Testis (tissue), 2 donors: ENCODE measurements at regions not wholly inside any gene's neighbourhood (a gene's known extent, or its start where the extent isn't known, plus 50 kb on each side); places are given as distances from the start of the nearest gene placed in this dataset.
"Not testable (repeated sequence)": the region's sequence is repeated elsewhere in the genome, so short reads cannot be mapped to it uniquely, and the experiment has no call there.

Experiments
- DNase-seq: peaks from one replicate; pipeline ENCODE4 v3.0.0-alpha.2; 2019
- H3K27ac ChIP-seq, 2 donors: fragments of 200-600 bp; sonication (generic); one replicate each; pipeline ENCODE4 v1.5.1; 2019
- H3K27me3 ChIP-seq: fragments of 200-600 bp; sonication (generic); one replicate; pipeline ENCODE4 v1.5.1; 2019
- H3K36me3 ChIP-seq: fragments of 200-600 bp; sonication (generic); one replicate; pipeline ENCODE4 v1.5.1; 2017; ENCODE audit warnings: low read depth; ENCODE audit errors: missing control alignments
- H3K4me1 ChIP-seq: fragments of 200-600 bp; sonication (generic); one replicate; pipeline ENCODE4 v1.5.1; 2019
- H3K4me3 ChIP-seq, 2 donors: fragments of 200-600 bp; sonication (generic); one replicate each; pipeline ENCODE4 v1.5.1; 2017 to 2019
- H3K9me3 ChIP-seq: fragments of 200-600 bp; sonication (generic); one replicate; pipeline ENCODE4 v1.5.1; 2017
- POLR2A ChIP-seq: fragments of 450-650 bp; IDR thresholded peaks from one replicate; pipeline ENCODE4 v1.6.1; 2017; ENCODE audit warnings: antibody characterized with exemption, mild to moderate bottlenecking, moderate library complexity
- WGBS, 2 donors: methylation state at CpG; one replicate each; pipeline ENCODE4 v1.1.5; 2018; 5-methylcytosine and 5-hydroxymethylcytosine counted together
- intact Hi-C: fragments of 100-400 bp; cut with DNase I; formaldehyde crosslinking; loops from one replicate; pipeline ENCODE4 v1.15.1; 2023; ENCODE audit warnings: low total_unique reads
- TF ChIP-seq, protein P1 (sequence below), 3 experiments: fragments of 450-650 bp in 2 of 3; fragments of 200-600 bp in 1 of 3; sonication (generic) in 1 of 3; IDR thresholded peaks; one replicate each; pipeline ENCODE4 v1.5.1; 2016 to 2019; ENCODE audit warnings: antibody characterized with exemption in 3 of 3, mild to moderate bottlenecking in 2 of 3, moderate library complexity in 1 of 3

DNA sequence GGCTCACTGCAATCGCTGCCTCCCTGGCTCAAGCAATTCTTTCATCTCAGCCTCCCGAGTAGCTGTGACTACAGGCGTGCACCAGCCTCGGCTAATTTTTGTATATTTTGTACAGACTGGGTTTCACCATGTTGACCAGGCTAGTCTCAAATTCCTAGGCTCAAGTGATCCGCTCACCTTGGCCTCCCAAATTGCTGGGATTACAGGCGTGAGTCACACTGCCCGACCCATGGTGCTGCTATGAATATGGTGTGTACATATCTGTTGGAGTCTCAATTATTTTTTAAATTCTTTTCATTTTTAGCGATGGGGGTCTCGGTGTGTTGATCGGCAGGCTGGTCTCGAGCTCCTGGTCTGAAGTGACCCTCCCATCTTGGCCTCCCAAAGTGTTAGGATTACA is 78.0 kb upstream of the PRKX start:
- no peak overlapping the region for H3K27ac ChIP-seq
- H3K9me3 ChIP-seq: no peaks in the 10 kb centered on the region
- no peak overlapping the region for H3K4me3 ChIP-seq
- no peak for DNase-seq
- H3K4me1 ChIP-seq: no peaks in the 10 kb centered on the region
- intact Hi-C loops: no loop called here
- no peak for TF ChIP-seq POLR2A
- TF ChIP-seq, protein P1, sequence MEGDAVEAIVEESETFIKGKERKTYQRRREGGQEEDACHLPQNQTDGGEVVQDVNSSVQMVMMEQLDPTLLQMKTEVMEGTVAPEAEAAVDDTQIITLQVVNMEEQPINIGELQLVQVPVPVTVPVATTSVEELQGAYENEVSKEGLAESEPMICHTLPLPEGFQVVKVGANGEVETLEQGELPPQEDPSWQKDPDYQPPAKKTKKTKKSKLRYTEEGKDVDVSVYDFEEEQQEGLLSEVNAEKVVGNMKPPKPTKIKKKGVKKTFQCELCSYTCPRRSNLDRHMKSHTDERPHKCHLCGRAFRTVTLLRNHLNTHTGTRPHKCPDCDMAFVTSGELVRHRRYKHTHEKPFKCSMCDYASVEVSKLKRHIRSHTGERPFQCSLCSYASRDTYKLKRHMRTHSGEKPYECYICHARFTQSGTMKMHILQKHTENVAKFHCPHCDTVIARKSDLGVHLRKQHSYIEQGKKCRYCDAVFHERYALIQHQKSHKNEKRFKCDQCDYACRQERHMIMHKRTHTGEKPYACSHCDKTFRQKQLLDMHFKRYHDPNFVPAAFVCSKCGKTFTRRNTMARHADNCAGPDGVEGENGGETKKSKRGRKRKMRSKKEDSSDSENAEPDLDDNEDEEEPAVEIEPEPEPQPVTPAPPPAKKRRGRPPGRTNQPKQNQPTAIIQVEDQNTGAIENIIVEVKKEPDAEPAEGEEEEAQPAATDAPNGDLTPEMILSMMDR (IDR thresholded peaks at IDR 0.05): no peak
- H3K36me3 ChIP-seq: no peaks in the 10 kb centered on the region
- no peaks in the 10 kb centered on the region for H3K27me3 ChIP-seq
- WGBS, 2 donors: 93 to 99% methylated on average over 9 to 11 of the region's 11 CpGs

GRCh38 chrX:3788494-3789233 is 75.2 kb upstream of the PRKX start:
- intact Hi-C loops: no loop called here
- DNase-seq: no peak
- Histone ChIP-seq H3K36me3 (no peaks in the 10 kb centered on the region), H3K9me3 (no peaks in the 10 kb centered on the region), H3K4me3 (no peak overlapping the region), H3K27me3 (no peaks in the 10 kb centered on the region), H3K27ac (no peak overlapping the region), H3K4me1 (no peaks in the 10 kb centered on the region)
- TF ChIP-seq POLR2A: no peak
- TF ChIP-seq, protein P1 (IDR thresholded peaks at IDR 0.05): no peak
- WGBS, 2 donors: 29 to 30% methylated on average over 7 to 9 of the region's 10 CpGs

GRCh38 chrX:3787856-3788255 is 74.4 kb upstream of the PRKX start:
- no peaks in the 10 kb centered on the region for H3K4me1 ChIP-seq
- no peaks in the 10 kb centered on the region for H3K36me3 ChIP-seq
- DNase-seq: no peak
- WGBS, 2 donors: 48 to 76% methylated on average over 4 of the region's 4 CpGs
- no peak for TF ChIP-seq POLR2A
- TF ChIP-seq, protein P1 (IDR thresholded peaks at IDR 0.05): no peak
- H3K27ac ChIP-seq: no peak overlapping the region
- intact Hi-C loops: no loop called here
- H3K27me3 ChIP-seq: no peaks in the 10 kb centered on the region
- H3K4me3 ChIP-seq: no peak overlapping the region
- no peaks in the 10 kb centered on the region for H3K9me3 ChIP-seq

- DNase-seq, H3K36me3 ChIP-seq, intact Hi-C loops, H3K4me1 ChIP-seq, H3K27ac ChIP-seq, H3K27me3 ChIP-seq, H3K4me3 ChIP-seq, H3K9me3 ChIP-seq: not testable (repeated sequence)
- WGBS, 2 donors: 71 to 79% methylated on average over 2 of the region's 2 CpGs
These were observed 72.4 kb upstream of the PRKX start for GRCh38 chrX:3785822-3786221.

DNA sequence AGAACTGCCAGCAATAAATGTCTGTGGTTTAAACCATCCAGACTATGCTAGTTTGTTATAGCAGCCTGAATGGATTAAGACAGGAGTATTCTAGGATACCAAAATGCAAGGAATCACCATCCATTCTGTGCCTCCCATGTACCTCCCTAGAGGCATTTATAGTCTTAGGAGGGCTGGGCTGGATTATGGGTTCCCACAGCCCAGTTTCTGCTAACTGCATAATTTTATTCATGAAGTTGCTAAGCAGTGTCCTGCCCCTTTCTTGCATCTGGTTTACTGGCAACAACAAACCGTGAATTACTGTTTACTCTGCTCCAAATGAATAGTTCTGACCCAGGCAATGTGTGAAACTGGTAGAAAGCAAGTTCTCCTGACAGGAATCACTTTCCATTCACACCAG is 67.1 kb upstream of the PRKX start:
- Histone ChIP-seq H3K27ac (no peak overlapping the region), H3K9me3 (no peaks in the 10 kb centered on the region), H3K4me3 (no peak overlapping the region), H3K27me3 (no peaks in the 10 kb centered on the region), H3K36me3 (no peaks in the 10 kb centered on the region), H3K4me1 (no peaks in the 10 kb centered on the region)
- intact Hi-C loops: no loop called here
- no peak for TF ChIP-seq POLR2A
- TF ChIP-seq, protein P1 (IDR thresholded peaks at IDR 0.05): no peak
- 20 to 33% methylated on average over 1 of the region's 1 CpG for WGBS, 2 donors
- no peak for DNase-seq
